GM18520 (cell line): ENCODE measurements at regions not wholly inside any gene's neighbourhood (a gene's known extent, or its start where the extent isn't known, plus 50 kb on each side); places are given as distances from the start of the nearest gene placed in this dataset.

Source experiments
- ATAC-seq: cut with Tn5 transposase; IDR thresholded peaks from one replicate; pipeline ENCODE4 v1.9.1; 2021; ENCODE audit not compliant: unreplicated experiment

- ATAC-seq = no peak
These were observed 169.1 kb downstream of the GUCY2F start for GRCh38 chrX:109312757-109313156.

GRCh38 chrX:109310031-109310430 is 171.9 kb downstream of the GUCY2F start:
- ATAC-seq = no peak

GRCh38 chrX:109301177-109301576 is 180.7 kb downstream of the GUCY2F start:
- no peak for ATAC-seq

- ATAC-seq = no peak
These were observed 181.5 kb downstream of the GUCY2F start for GRCh38 chrX:109300415-109300814.

GRCh38 chrX:109299091-109299490 is 182.8 kb downstream of the GUCY2F start:
- no peak for ATAC-seq

DNA sequence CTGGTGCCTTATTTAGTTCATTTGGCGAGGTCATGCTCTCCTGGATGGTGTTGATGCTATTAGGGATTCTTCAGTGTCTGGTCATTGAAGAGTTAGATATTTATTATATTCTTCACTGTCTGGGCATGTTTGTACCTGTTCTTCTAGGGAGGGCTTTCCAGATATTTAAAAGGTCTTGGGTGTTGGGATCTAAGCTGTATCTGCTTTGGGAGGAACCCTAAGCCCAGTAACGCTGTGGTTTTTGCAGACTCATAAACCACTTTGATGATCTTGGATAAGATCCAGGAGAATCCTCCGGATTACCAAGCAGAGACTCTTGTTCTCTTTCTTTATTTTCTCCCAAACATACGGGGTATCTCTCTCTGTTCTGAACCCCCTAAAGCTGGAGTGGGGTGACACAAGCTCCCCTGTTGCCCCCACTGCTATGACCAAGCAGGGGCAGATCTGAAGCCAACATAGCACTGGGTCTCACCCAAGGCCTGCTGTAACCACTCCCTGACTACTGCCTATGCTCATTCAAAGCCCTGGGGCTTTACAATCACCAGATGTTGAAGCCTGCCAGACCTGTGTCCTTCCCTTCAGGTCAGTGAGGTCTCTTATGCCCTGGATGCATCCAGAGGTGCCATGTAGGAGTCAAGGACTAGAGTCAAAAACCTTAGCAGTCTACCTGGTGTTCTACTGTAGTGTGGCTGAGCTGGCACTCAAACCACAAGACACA is 187.6 kb downstream of the GUCY2F start:
- ATAC-seq = no peak

- no peak for ATAC-seq
These were observed 198.0 kb downstream of the GUCY2F start for GRCh38 chrX:109283870-109284269.

GRCh38 chrX:109281483-109282275 is 200.2 kb downstream of the GUCY2F start:
- ATAC-seq = no peak

DNA sequence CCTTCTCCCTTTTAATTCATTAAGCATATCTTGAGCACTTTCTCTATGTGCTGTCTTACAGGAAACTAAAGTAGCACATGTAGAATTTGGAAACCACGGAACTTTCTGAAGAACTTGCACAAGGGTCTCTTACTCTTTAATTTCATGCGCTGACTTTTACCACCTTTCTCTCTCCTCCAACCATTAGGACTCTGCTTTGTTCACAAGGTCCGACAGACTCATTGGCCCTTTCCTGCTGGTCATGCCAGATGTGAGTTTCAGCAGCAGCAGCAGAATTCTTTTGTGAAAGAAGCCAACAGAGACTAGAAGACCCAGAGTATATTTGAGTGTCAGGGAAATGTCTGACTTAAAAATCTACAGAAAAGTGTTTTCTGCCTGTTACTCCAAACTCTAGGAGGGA is 207.1 kb downstream of the GUCY2F start:
- no peak for ATAC-seq

- ATAC-seq = peak; percentile 87
These were observed 211.1 kb downstream of the GUCY2F start for GRCh38 chrX:109270580-109271484.

- ATAC-seq = no peak
These were observed 213.5 kb downstream of the GUCY2F start for GRCh38 chrX:109268340-109268739.

DNA sequence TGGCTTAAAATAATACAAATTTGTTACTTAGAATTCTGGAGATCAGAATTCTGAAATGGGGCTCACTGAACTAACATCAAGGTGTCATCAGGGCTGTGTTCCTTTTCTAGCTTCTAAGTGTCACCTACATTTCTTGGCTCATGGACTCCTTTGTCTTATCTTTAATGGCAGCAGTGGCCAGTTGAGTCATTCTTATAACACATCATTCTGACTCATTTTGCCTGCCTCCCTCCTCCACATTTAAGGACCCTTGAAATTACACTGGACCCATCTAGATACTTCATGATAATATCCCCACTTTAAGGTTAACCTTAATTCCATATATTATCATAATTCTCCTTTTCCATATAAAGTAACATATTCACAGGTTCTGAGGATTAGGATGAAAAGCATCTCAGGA is 215.9 kb downstream of the GUCY2F start:
- no peak for ATAC-seq

- ATAC-seq = peak; percentile 80
These were observed 217.0 kb downstream of the GUCY2F start for GRCh38 chrX:109264878-109265277.

- ATAC-seq = no peak
These were observed 220.6 kb downstream of the GUCY2F start for GRCh38 chrX:109261279-109261678.

DNA sequence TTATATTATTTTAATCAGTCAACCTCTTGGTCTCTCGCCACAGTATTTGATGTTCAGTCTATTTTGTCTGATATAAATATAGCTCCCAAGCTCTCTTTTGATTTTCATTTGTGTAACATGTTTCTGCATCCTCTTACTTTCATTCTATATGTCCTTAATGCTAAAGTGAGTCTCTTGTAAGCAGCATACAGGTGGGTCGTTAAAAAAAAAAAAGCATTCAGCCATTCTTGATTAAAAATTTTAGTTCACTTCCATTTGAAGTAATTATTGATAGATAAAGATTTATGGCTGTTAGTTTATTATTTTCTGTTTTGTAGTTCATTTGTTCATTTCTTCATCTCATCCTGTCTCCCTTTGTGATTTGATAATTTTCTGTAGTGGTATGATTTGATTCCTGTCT is 229.1 kb downstream of the GUCY2F start:
- no peak for ATAC-seq

GRCh38 chrX:109218761-109219160 is 263.1 kb downstream of the GUCY2F start:
- no peak for ATAC-seq

- ATAC-seq = no peak
These were observed 282.2 kb downstream of the GUCY2F start for GRCh38 chrX:109199726-109200125.

GRCh38 chrX:109190542-109190941 is 291.3 kb downstream of the GUCY2F start:
- ATAC-seq = no peak

DNA sequence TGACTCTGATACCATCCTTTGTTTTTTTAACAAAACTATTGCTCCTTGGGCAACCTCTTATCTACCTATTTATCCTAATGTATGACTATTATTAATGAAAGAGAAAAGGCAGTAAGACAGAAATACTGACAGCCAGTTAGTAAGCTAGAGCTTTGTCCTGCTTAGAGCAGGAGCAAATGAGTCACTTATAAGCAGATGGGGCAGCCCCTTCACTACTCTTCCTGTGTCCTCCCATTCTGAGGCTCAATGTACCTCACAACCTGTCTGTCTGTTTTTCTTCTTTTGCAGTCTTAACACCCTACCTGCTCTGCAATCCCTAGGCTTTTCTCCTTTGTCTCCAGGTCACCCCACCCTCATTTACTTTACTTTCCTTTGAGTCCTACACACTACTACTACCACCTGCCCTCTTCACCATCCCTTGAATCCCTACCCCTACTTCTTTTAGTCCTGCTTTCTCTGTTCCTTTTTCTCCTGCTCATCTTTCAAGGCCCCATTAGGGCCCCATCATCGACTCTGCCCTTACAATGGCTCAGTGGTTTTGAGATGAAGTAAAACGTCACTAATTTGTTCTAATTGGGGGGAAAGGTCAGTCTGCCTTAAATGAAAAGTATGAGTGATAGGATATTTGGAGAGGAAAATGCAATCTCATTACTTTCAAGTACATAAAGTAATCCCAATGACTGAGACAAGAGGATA is 294.3 kb downstream of the GUCY2F start:
- peak; percentile 71 for ATAC-seq

DNA sequence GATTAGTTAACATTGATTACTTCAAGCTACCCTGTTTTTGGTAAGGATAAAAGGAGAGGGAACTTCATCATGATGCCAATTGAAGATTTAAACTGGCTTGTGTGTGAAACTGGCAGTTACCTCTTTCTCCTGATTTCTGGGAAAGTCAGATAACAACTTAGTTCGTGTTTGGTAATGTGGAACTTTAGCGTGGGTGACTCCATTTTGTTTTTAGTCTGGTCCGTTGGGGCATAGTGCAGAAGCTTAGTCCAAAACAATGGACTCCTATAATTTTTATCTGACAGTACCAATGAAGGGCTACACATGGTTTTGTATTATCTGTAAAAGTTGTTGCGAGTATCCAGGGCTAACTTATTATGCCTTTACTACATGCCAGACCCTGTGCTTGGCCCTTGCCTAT is 294.9 kb downstream of the GUCY2F start:
- ATAC-seq = no peak
